Endothelial cell of umbilical vein (primary cell): ENCODE measurements at regions not wholly inside any gene's neighbourhood (a gene's known extent, or its start where the extent isn't known, plus 50 kb on each side); places are given as distances from the start of the nearest gene placed in this dataset.

Source experiments
- BruUV-seq: library from RNA; stranded (reverse); fragments of 400-500 nt; replicated peaks from 2 replicates; lab custom pipeline; 2021; lab: Mats Ljungman, UMichigan
- CTCF ChIA-PET: fragments of 300-600, 350-600 bp; sonication (Branson Sonifier 250); formaldehyde crosslinking; loops from one replicate; lab custom pipeline; 2021; ENCODE audit warnings: antibody characterized with exemption, inconsistent platforms; lab: Charles Lee
- POLR2A ChIA-PET: fragments of 300-600, 350-600 bp; sonication (Branson Sonifier 250); formaldehyde crosslinking; loops from one replicate; lab custom pipeline; 2021; ENCODE audit warnings: antibody characterized with exemption, inconsistent platforms; lab: Charles Lee
- DNase-seq: peaks from one replicate; pipeline ENCODE4 v3.0.0-alpha.2; 2011; ENCODE audit warnings: low read depth, low spot score
- FAIRE-seq: peaks from 2 replicates; lab custom pipeline; 2011; peaks lifted over from hg19 to GRCh38; lab: Jason Lieb, UNC
- H2AFZ ChIP-seq: 2 replicates; pipeline ENCODE4 v1.6.0; 2012; ENCODE audit warnings: low read depth, low read length, control low read depth, inconsistent platforms
- H3K27ac ChIP-seq: 2 replicates; pipeline ENCODE4 v1.5.1; 2011; ENCODE audit warnings: low read depth, mild to moderate bottlenecking, control low read depth, low read length, moderate library complexity; ENCODE audit not compliant: insufficient read depth
- H3K27me3 ChIP-seq, 2 experiments: 2 replicates each; pipeline versions ENCODE4 v1.6.0 to v1.6.1; 2011; ENCODE audit warnings: low read length in 2 of 2, mixed read lengths in 1 of 2; ENCODE audit not compliant: control insufficient read depth in 2 of 2, insufficient read depth in 2 of 2
- H3K36me3 ChIP-seq, 2 experiments: 2 replicates in 1 of 2; 3 replicates in 1 of 2; pipeline ENCODE4 v1.5.1; 2011; ENCODE audit warnings: low read length in 2 of 2, mild to moderate bottlenecking in 1 of 2, moderate library complexity in 1 of 2; ENCODE audit not compliant: control insufficient read depth in 2 of 2, insufficient read depth in 2 of 2; ENCODE audit errors: extremely low read depth in 1 of 2
- H3K4me1 ChIP-seq: 3 replicates; pipeline ENCODE4 v1.5.1; 2011; ENCODE audit warnings: mild to moderate bottlenecking, low read length; ENCODE audit not compliant: control insufficient read depth, insufficient read depth; ENCODE audit errors: extremely low read depth
- H3K4me2 ChIP-seq: 2 replicates; pipeline ENCODE4 v1.6.1; 2011; ENCODE audit warnings: low read length, control low read depth, mixed read lengths; ENCODE audit not compliant: insufficient read depth
- H3K4me3 ChIP-seq, 3 experiments: fragments of 200-600 bp in 1 of 3; sonication (generic), shearing (Covaris generic) in 1 of 3; replicated peaks in 1 of 3; 2 replicates each; pipeline ENCODE4 v1.5.1; 2011 to 2016; ENCODE audit warnings: control low read depth in 3 of 3, low read length in 3 of 3, mild to moderate bottlenecking in 2 of 3, inconsistent platforms in 1 of 3, low read depth in 1 of 3, moderate library complexity in 1 of 3; ENCODE audit not compliant: insufficient read depth in 1 of 3
- H3K79me2 ChIP-seq: 2 replicates; pipeline ENCODE4 v1.6.0; 2012; ENCODE audit warnings: low read length, inconsistent platforms; ENCODE audit not compliant: control insufficient read depth, insufficient read depth
- H3K9ac ChIP-seq: replicated peaks from 2 replicates; pipeline ENCODE3; 2011; ENCODE audit warnings: low read length, control low read depth; ENCODE audit not compliant: insufficient read depth; ENCODE audit errors: extremely low read depth
- H3K9me1 ChIP-seq: replicated peaks from 3 replicates; pipeline ENCODE4 v1.6.0; 2011; ENCODE audit warnings: mild to moderate bottlenecking, low read length; ENCODE audit not compliant: control insufficient read depth, insufficient read depth; ENCODE audit errors: extremely low read depth
- H3K9me3 ChIP-seq: replicated peaks from 2 replicates; pipeline ENCODE4 v1.5.1; 2012; ENCODE audit warnings: low read length, inconsistent platforms; ENCODE audit not compliant: control insufficient read depth, insufficient read depth
- H4K20me1 ChIP-seq: replicated peaks from 2 replicates; pipeline ENCODE3; 2011; ENCODE audit warnings: mild to moderate bottlenecking, low read length; ENCODE audit not compliant: control insufficient read depth, insufficient read depth; ENCODE audit errors: extremely low read depth
- EZH2 ChIP-seq: IDR thresholded peaks from 2 replicates; pipeline ENCODE4 v1.6.1; 2012; ENCODE audit warnings: borderline replicate concordance, low read depth, mild to moderate bottlenecking, moderate library complexity, low read length, inconsistent platforms; ENCODE audit not compliant: severe bottlenecking
- FOS ChIP-seq: IDR thresholded peaks from 2 replicates; pipeline ENCODE4 v1.6.1; 2011; ENCODE audit warnings: mild to moderate bottlenecking, low read length, moderate library complexity, borderline replicate concordance; ENCODE audit not compliant: insufficient read depth
- GATA2 ChIP-seq: IDR thresholded peaks from 2 replicates; pipeline ENCODE4 v1.7.0; 2011; ENCODE audit warnings: low read depth, mild to moderate bottlenecking, moderate library complexity, mixed read lengths, low read length; ENCODE audit not compliant: insufficient read length, insufficient read depth
- JUN ChIP-seq: IDR thresholded peaks from 2 replicates; pipeline ENCODE4 v1.6.1; 2011; ENCODE audit warnings: borderline replicate concordance, low read depth; ENCODE audit not compliant: insufficient read length, insufficient read depth
- MYC ChIP-seq: IDR thresholded peaks from one replicate; pipeline ENCODE4 v1.6.1; 2011; ENCODE audit warnings: mild to moderate bottlenecking, low read depth, low read length
- POLR2A ChIP-seq: IDR thresholded peaks from 2 replicates; pipeline ENCODE4 v1.6.1; 2012; ENCODE audit warnings: low read depth, mild to moderate bottlenecking, control low read depth, low read length
- POLR2AphosphoS5 ChIP-seq: IDR thresholded peaks from 2 replicates; pipeline ENCODE4 v1.6.1; 2012; ENCODE audit warnings: low read depth, mild to moderate bottlenecking, control low read depth, low read length, moderate library complexity; ENCODE audit not compliant: insufficient read depth
- dilution Hi-C: fragments of 300-500 bp; cut with MboI; formaldehyde crosslinking; loops from one replicate; pipeline ENCODE4 v1.15.0; 2019; ENCODE audit warnings: low sequenced_read_pairs; ENCODE audit not compliant: extremely low pct_ligation_motif_present
- intact Hi-C: fragments of 100-400 bp; cut with micrococcal nuclease; formaldehyde crosslinking; loops from one replicate; pipeline ENCODE4 v1.10.0; 2022
- TF ChIP-seq, protein P1 (sequence below): IDR thresholded peaks from 2 replicates; pipeline ENCODE4 v1.6.1; 2011; ENCODE audit not compliant: insufficient read depth, insufficient read length
- TF ChIP-seq, protein P2 (sequence below), 2 donors: IDR thresholded peaks; 1 replicate in 1 of 2; 2 replicates in 1 of 2; pipeline ENCODE4 v1.5.1; 2011; ENCODE audit warnings: low read length in 2 of 2, mild to moderate bottlenecking in 2 of 2, moderate library complexity in 2 of 2, control low read depth in 1 of 2, inconsistent platforms in 1 of 2, low read depth in 1 of 2; ENCODE audit not compliant: insufficient read depth in 1 of 2; ENCODE audit errors: extremely low read depth in 1 of 2

DNA sequence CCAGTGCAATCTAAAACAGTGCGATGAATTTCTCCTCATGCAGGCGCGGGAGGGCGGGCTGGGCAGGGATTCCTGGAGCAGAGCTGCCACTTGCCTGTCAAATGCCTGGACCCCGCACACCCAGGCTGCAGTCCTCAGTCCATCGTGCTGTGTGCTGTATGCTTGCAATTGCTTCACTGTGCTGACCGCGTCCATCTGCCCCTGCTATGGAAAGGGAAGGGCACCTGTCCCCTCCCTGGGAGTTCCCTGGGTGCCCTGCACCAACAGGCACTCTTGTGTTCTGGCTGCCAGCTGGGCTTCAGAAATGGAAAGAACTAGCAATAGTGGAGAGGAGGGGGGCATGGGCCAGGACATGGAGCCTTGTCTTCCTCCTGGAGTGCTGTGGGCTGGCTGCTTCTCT lies 185.4 kb upstream of the B3GAT1 start:
- H3K4me1 ChIP-seq, result no peaks in the 10 kb centered on the region
- H3K9me1 ChIP-seq, result no peaks in the 10 kb centered on the region
- CTCF ChIA-PET, result no interaction called here
- H3K79me2 ChIP-seq, result no peaks in the 10 kb centered on the region
- no peaks in the 10 kb centered on the region for H3K36me3 ChIP-seq
- no peak overlapping the region for H3K4me3 ChIP-seq
- H3K9ac ChIP-seq, result no peak overlapping the region
- DNase-seq, result no peak
- H3K27me3 ChIP-seq, result no peaks in the 10 kb centered on the region
- H3K9me3 ChIP-seq, result no peaks in the 10 kb centered on the region
- no peak overlapping the region for H3K4me2 ChIP-seq
- H3K27ac ChIP-seq, result no peak overlapping the region
- H2AFZ ChIP-seq, result no peak overlapping the region
- BruUV-seq, result no TSS peak
- H4K20me1 ChIP-seq, result no peaks in the 10 kb centered on the region
- POLR2A ChIA-PET, result no interaction called here
- TF ChIP-seq FOS (no peak), POLR2A (no peak), GATA2 (no peak), POLR2AphosphoS5 (no peak), MYC (no peak), JUN (no peak), EZH2 (no peak)
- TF ChIP-seq, protein P1, sequence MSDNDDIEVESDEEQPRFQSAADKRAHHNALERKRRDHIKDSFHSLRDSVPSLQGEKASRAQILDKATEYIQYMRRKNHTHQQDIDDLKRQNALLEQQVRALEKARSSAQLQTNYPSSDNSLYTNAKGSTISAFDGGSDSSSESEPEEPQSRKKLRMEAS, result no peak
- TF ChIP-seq, protein P2, sequence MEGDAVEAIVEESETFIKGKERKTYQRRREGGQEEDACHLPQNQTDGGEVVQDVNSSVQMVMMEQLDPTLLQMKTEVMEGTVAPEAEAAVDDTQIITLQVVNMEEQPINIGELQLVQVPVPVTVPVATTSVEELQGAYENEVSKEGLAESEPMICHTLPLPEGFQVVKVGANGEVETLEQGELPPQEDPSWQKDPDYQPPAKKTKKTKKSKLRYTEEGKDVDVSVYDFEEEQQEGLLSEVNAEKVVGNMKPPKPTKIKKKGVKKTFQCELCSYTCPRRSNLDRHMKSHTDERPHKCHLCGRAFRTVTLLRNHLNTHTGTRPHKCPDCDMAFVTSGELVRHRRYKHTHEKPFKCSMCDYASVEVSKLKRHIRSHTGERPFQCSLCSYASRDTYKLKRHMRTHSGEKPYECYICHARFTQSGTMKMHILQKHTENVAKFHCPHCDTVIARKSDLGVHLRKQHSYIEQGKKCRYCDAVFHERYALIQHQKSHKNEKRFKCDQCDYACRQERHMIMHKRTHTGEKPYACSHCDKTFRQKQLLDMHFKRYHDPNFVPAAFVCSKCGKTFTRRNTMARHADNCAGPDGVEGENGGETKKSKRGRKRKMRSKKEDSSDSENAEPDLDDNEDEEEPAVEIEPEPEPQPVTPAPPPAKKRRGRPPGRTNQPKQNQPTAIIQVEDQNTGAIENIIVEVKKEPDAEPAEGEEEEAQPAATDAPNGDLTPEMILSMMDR (IDR thresholded peaks at IDR 0.05; ENCODE audit: extremely low read depth in 1 of 2, insufficient read depth in 1 of 2, low read depth in 1 of 2, low read length in 2 of 2), result no peak
- intact Hi-C loops, result no loop called here
- dilution Hi-C loops, result no loop called here
- FAIRE-seq, result no peak
